Esophagus squamous epithelium (tissue), 4 donors: ENCODE measurements at regions not wholly inside any gene's neighbourhood (a gene's known extent, or its start where the extent isn't known, plus 50 kb on each side); places are given as distances from the start of the nearest gene placed in this dataset.

Experiments
- CTCF ChIP-seq, 6 experiments: fragments of 450-650 bp in 4 of 6; fragments of 200-600 bp in 2 of 6; sonication (generic) in 2 of 6; IDR thresholded peaks; one replicate each; pipeline ENCODE4 v1.5.1; 2016 to 2019; ENCODE audit warnings: antibody characterized with exemption in 6 of 6, mild to moderate bottlenecking in 4 of 6, moderate library complexity in 4 of 6
- POLR2A ChIP-seq, 4 donors: fragments of 450-650 bp; IDR thresholded peaks; one replicate each; pipeline ENCODE4 v1.6.1; 2017; ENCODE audit warnings: antibody characterized with exemption in 4 of 4, mild to moderate bottlenecking in 4 of 4, moderate library complexity in 3 of 4

- TF ChIP-seq POLR2A (IDR thresholded peaks at IDR 0.05) (no peak), CTCF (IDR thresholded peaks at IDR 0.05) (no peak)
Measured at GRCh38 chrX:107559506-107559905, 68.8 kb upstream of the PRPS1 start.
